Posterior vena cava (tissue), 2 donors: ENCODE measurements at regions not wholly inside any gene's neighbourhood (a gene's known extent, or its start where the extent isn't known, plus 50 kb on each side); places are given as distances from the start of the nearest gene placed in this dataset.
"Not testable (repeated sequence)": the region's sequence is repeated elsewhere in the genome, so short reads cannot be mapped to it uniquely, and the experiment has no call there.

Experiments
- DNase-seq: peaks from one replicate; pipeline ENCODE4 v3.0.0-alpha.2; 2020; ENCODE audit warnings: low spot score
- intact Hi-C, 2 donors: fragments of 100-400 bp; cut with DNase I; formaldehyde crosslinking; loops; one replicate each; pipeline versions ENCODE4 v1.14.1 to v1.14.2; 2022 to 2023
- donor health status: DM: yes; HTN: yes; CAD: no.
- donor health status: DM: yes; HTN: yes; CAD: no.

- intact Hi-C loops: not testable (repeated sequence)
These were observed 53.5 kb upstream of the JADE2 start for GRCh38 chr5:134471858-134472449.

GRCh38 chr5:134468921-134469400 lies 56.5 kb upstream of the JADE2 start:
- DNase-seq: no peak
- intact Hi-C loops: loop anchor here (5.0 to 10.0 kb wide), 3 partner anchors 56 to 1776 kb away; partner anchors contain the start of genes CDKN2AIPNL (in 1 of the 2) and JADE2 (in 1 of the 2)

More at GRCh38 chr5:134471858-134472449, 53.5 kb upstream of the JADE2 start:
- not testable (repeated sequence) for DNase-seq

- DNase-seq: no peak
These were observed 55.5 kb upstream of the CDKN2AIPNL start for GRCh38 chr5:134467231-134467630.

GRCh38 chr5:134466241-134467069 lies 54.8 kb upstream of the CDKN2AIPNL start:
- peak; percentile 99 for DNase-seq
- intact Hi-C loops: loop anchor here (5.0 to 10.0 kb wide), 3 partner anchors 54 to 1778 kb away; partner anchors contain the start of genes CDKN2AIPNL (in 1 of the 2) and JADE2 (in 1 of the 2)

More at GRCh38 chr5:134467231-134467630, 55.5 kb upstream of the CDKN2AIPNL start:
- intact Hi-C loops: loop anchor here (5.0 to 10.0 kb wide), 3 partner anchors 55 to 1778 kb away; partner anchors contain the start of genes CDKN2AIPNL (in 1 of the 2) and JADE2 (in 1 of the 2)

- DNase-seq: peak; percentile 97
- intact Hi-C loops: loop anchor here (5.0 to 10.0 kb wide), 3 partner anchors 54 to 1779 kb away; partner anchors contain the start of genes CDKN2AIPNL (in 1 of the 2) and JADE2 (in 1 of the 2)
These were observed 54.1 kb upstream of the CDKN2AIPNL start for GRCh38 chr5:134465816-134466240.

- no peak for DNase-seq
- intact Hi-C loops: loop anchor here (5.0 to 10.0 kb wide), 3 partner anchors 53 to 1780 kb away; partner anchors contain the start of genes CDKN2AIPNL (in 1 of the 2) and JADE2 (in 1 of the 2)
These were observed 53.5 kb upstream of the CDKN2AIPNL start for GRCh38 chr5:134464988-134465815.

GRCh38 chr5:134463991-134464760 lies 52.5 kb upstream of the CDKN2AIPNL start:
- peak; percentile 26 for DNase-seq
- intact Hi-C loops: loop anchor here (10.0 kb wide), 2 partner anchors 61 to 1781 kb away; partner anchors contain the start of gene JADE2 (in 1 of the 2)

GRCh38 chr5:134463176-134463720 lies 51.6 kb upstream of the CDKN2AIPNL start:
- intact Hi-C loops: loop anchor here (10.0 kb wide), 2 partner anchors 62 to 1782 kb away; partner anchors contain the start of gene JADE2 (in 1 of the 2)
- peak; percentile 16 for DNase-seq

- intact Hi-C loops: loop anchor here (10.0 kb wide), 2 partner anchors 62 to 1782 kb away; partner anchors contain the start of gene JADE2 (in 1 of the 2)
- peak; percentile 15 for DNase-seq
These were observed 51.1 kb upstream of the CDKN2AIPNL start for GRCh38 chr5:134462761-134463160.

GRCh38 chr5:134462047-134462575 lies 50.4 kb upstream of the CDKN2AIPNL start:
- DNase-seq: peak; percentile 46

More at GRCh38 chr5:134462047-134462575, 50.4 kb upstream of the CDKN2AIPNL start:
- intact Hi-C loops: loop anchor here (10.0 kb wide), 2 partner anchors 63 to 1783 kb away; partner anchors contain the start of gene JADE2 (in 1 of the 2)
